Erythroblast (primary cell): ENCODE measurements at regions not wholly inside any gene's neighbourhood (a gene's known extent, or its start where the extent isn't known, plus 50 kb on each side); places are given as distances from the start of the nearest gene placed in this dataset.

Experiments used
- DNase-seq, 2 experiments: peaks; one replicate each; lab custom pipeline; 2025; lab: John Stamatoyannopoulos, UW
- GATA1 ChIP-seq: IDR thresholded peaks from 2 replicates; pipeline ENCODE4 v1.6.1; 2011; ENCODE audit warnings: low read depth, mild to moderate bottlenecking, control low read depth, low read length, moderate library complexity
- POLR2A ChIP-seq: IDR thresholded peaks from 2 replicates; pipeline ENCODE4 v1.6.1; 2011; ENCODE audit warnings: mild to moderate bottlenecking, low read length

GRCh38 chr10:78371136-78371535 is 337.5 kb downstream of the RPS24 start:
- DNase-seq, result no peak
- TF ChIP-seq POLR2A (no peak), GATA1 (no peak)

GRCh38 chr10:78372806-78373205 is 339.1 kb downstream of the RPS24 start:
- TF ChIP-seq POLR2A, result no peak
- no peak for TF ChIP-seq GATA1
- DNase-seq, result no peak

- DNase-seq, result no peak
- TF ChIP-seq GATA1 (no peak), POLR2A (no peak)
Observed at GRCh38 chr10:78374331-78375028, 340.8 kb downstream of the RPS24 start.

- DNase-seq, result no peak
- TF ChIP-seq POLR2A (no peak), GATA1 (no peak)
Observed at GRCh38 chr10:78375854-78376785, 342.5 kb downstream of the RPS24 start.

- TF ChIP-seq POLR2A (no peak), GATA1 (no peak)
- no peak for DNase-seq
Observed at GRCh38 chr10:78377356-78377755, 343.7 kb downstream of the RPS24 start.

GRCh38 chr10:78378192-78378591 is 344.5 kb downstream of the RPS24 start:
- TF ChIP-seq GATA1 (no peak), POLR2A (no peak)
- no peak for DNase-seq

- DNase-seq, result peak; percentile 6
- no peak for TF ChIP-seq POLR2A
- no peak for TF ChIP-seq GATA1
Observed at GRCh38 chr10:78381107-78381506, 347.4 kb downstream of the RPS24 start.

- DNase-seq, result no peak
- no peak for TF ChIP-seq POLR2A
Observed at GRCh38 chr10:78382047-78382446, 348.4 kb downstream of the RPS24 start.

DNA sequence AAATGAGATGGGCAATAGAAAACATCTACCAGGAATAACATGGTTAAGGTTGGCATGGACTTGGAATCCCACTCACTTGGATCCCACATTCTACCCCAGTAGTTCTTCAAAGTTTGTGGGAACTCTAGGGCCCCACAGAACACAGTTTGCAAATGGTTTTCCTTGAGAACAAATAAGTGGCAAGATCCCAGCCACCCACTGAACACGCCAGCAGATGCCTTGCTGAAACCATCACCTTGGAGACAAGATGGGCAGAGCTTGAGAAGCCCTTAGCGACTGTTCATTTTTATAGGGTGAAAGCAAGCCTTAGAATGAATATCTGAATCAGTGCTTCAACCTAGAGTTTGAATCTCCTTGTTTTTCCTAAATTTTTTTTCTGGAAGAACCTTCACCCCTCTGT is 349.1 kb downstream of the RPS24 start:
- no peak for DNase-seq
- no peak for TF ChIP-seq POLR2A
- no peak for TF ChIP-seq GATA1

DNA sequence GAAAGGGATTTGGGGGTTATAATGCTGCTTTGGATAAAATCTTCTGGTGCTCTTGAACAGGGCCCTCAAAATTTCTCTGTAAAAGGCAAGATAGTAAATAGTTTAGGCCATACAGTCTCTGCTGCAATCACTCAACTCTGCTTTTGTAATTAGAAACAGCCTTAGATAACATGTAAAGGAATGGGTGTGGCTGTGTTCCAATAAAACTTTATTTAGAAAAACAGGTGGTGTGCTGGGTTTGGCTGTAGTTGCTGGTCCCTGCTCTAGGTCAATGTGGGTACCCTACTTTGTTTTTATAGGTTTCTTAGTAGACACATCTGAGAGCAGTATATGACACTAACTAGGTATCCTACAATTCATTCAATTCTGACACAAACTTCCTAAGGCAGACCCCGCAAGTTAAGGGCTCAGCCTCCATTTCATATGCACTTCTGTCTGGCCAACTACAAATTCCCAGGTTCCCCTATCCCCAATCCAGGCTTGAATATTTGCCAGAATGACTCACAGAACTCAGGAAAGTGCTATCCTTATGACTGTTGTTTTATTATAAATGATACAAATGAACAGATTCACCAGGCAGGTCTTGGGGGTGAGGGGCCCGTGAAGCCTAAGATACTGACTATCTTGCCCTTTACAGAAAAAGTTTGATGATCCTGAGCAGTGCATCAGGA is 349.9 kb downstream of the RPS24 start:
- no peak for DNase-seq
- TF ChIP-seq GATA1, result no peak
- no peak for TF ChIP-seq POLR2A

DNA sequence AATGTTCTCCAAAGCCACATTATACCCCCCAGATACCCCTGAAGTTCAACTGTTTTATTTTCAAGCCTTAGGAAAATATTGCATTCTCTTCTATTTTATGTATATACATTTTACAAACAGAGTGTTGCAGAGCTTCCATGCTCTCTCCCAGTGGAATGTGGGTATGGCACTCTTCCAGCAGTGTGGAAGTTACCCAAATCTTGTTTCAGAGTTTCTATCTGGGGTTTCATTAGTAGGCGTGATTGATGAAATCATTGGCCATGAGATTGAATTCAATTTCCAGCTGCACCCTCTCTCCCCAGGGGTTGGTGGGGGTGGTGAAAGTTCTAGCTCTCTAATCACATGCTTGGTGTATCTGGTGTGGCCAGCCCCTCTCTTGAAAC is 350.4 kb downstream of the RPS24 start:
- DNase-seq, result no peak
- TF ChIP-seq GATA1 (no peak), POLR2A (no peak)

DNA sequence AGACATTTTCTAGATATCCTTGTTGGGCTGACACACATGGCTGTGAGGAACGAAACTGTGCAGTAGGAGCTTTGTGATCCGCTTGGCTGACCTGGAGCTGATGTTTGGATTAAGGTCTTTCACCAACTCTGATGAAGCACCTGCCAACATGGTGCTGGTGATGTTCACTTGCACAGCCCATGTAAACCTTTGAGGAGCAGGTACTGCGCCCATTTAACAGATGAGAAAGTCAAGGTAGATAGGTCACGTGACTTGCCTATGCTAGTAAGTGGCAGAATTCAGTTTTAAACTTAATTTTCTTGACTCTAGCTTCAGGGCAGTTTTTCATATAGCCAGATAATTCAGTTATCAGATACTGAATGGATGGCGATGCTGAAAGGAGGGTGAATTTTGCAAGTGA is 351.9 kb downstream of the RPS24 start:
- TF ChIP-seq POLR2A (no peak), GATA1 (no peak)
- no peak for DNase-seq

GRCh38 chr10:78386509-78386908 is 352.8 kb downstream of the RPS24 start:
- TF ChIP-seq POLR2A, result no peak
- TF ChIP-seq GATA1, result no peak
- no peak for DNase-seq

DNA sequence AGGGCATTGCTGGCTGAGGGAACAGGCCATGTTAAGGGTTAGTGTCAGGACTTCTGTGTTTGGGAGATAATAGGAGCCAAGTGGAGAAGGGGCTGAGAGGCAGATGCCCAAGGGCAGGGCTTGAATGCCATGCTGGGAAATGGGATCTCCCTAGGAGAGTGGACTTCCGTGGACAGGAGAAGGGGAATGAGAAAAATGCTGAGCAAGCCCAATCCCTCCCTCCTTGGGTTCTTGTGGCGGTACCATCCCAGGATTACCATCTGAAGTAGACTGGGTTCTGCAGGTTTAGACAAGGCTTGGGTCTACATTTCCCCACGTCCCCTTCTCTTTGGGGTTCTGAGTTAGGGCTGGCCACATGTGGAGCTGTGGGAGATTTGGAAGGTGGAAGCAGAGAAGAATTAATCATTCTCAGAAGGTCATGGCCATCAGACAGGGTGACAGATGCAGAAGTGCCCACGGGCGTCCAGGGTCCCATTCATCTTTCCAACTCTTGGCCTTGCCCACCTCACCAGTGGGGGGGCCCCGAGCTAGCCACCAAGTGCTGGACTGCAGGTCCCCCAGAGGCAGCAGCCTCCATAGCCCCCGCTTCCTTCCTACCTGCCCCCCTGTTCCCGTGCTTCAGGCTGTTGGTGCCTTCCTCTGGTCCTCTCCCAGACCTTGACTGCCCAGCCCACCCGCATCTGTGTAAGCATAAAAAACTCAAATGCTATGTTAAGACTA is 354.8 kb downstream of the RPS24 start:
- TF ChIP-seq POLR2A (no peak), GATA1 (no peak)
- DNase-seq, result no peak
